Trophoblast cell (in vitro differentiated cells and primary cell): ENCODE measurements at regions not wholly inside any gene's neighbourhood (a gene's known extent, or its start where the extent isn't known, plus 50 kb on each side); places are given as distances from the start of the nearest gene placed in this dataset.

Experiments
- DNase-seq, 2 donors: peaks; one replicate each; pipeline ENCODE4 v3.0.0-alpha.2; 2016
- H2AFZ ChIP-seq: 2 replicates; pipeline ENCODE4 v1.6.1; 2013; ENCODE audit warnings: low read length, moderate library complexity, mild to moderate bottlenecking; ENCODE audit not compliant: insufficient read depth, poor library complexity
- H2AK5ac ChIP-seq: 2 replicates; pipeline ENCODE4 v1.6.1; 2013; ENCODE audit warnings: mild to moderate bottlenecking, low read length
- H2BK120ac ChIP-seq: 2 replicates; pipeline ENCODE4 v1.6.1; 2013; ENCODE audit warnings: low read length, mild to moderate bottlenecking, moderate library complexity; ENCODE audit not compliant: insufficient read depth, poor library complexity
- H2BK12ac ChIP-seq: 2 replicates; pipeline ENCODE4 v1.6.1; 2013; ENCODE audit warnings: mild to moderate bottlenecking, low read length, moderate library complexity
- H2BK5ac ChIP-seq: 2 replicates; pipeline ENCODE4 v1.6.1; 2013; ENCODE audit warnings: low read length, low read depth, moderate library complexity, mild to moderate bottlenecking; ENCODE audit not compliant: poor library complexity
- H3K14ac ChIP-seq: 2 replicates; pipeline ENCODE4 v1.6.1; 2013; ENCODE audit warnings: mild to moderate bottlenecking, low read length
- H3K18ac ChIP-seq: 2 replicates; pipeline ENCODE4 v1.6.1; 2013; ENCODE audit warnings: mild to moderate bottlenecking, low read length
- H3K23ac ChIP-seq: 2 replicates; pipeline ENCODE4 v1.6.1; 2013; ENCODE audit warnings: low read length
- H3K27ac ChIP-seq: 2 replicates; pipeline ENCODE4 v1.5.1; 2013; ENCODE audit warnings: low read depth, mild to moderate bottlenecking, inconsistent platforms, low read length, moderate library complexity
- H3K27me3 ChIP-seq: 2 replicates; pipeline ENCODE4 v1.6.1; 2013; ENCODE audit warnings: inconsistent platforms, mild to moderate bottlenecking, low read length, moderate library complexity; ENCODE audit not compliant: insufficient read depth
- H3K36me3 ChIP-seq, 2 experiments: 1 replicate in 1 of 2; 2 replicates in 1 of 2; pipeline ENCODE4 v1.6.1; 2013; ENCODE audit warnings: low read length in 2 of 2, mild to moderate bottlenecking in 2 of 2, moderate library complexity in 1 of 2; ENCODE audit not compliant: insufficient read depth in 2 of 2, control insufficient read depth in 1 of 2
- H3K4ac ChIP-seq: 2 replicates; pipeline ENCODE4 v1.6.1; 2013; ENCODE audit warnings: low read depth, mild to moderate bottlenecking, low read length, moderate library complexity
- H3K4me1 ChIP-seq, 2 experiments: 1 replicate in 1 of 2; 2 replicates in 1 of 2; pipeline ENCODE4 v1.6.1; 2013; ENCODE audit warnings: low read length in 2 of 2, mild to moderate bottlenecking in 2 of 2, moderate library complexity in 1 of 2; ENCODE audit not compliant: insufficient read depth in 2 of 2, control insufficient read depth in 1 of 2
- H3K4me2 ChIP-seq: 2 replicates; pipeline ENCODE4 v1.6.1; 2013; ENCODE audit warnings: inconsistent platforms, mild to moderate bottlenecking, low read length, moderate library complexity
- H3K4me3 ChIP-seq: 2 replicates; pipeline ENCODE4 v1.5.1; 2013; ENCODE audit warnings: mild to moderate bottlenecking, low read depth, low read length, inconsistent platforms
- H3K79me1 ChIP-seq: one replicate; pipeline ENCODE4 v1.6.1; 2013; ENCODE audit warnings: low read length
- H3K79me2 ChIP-seq: 2 replicates; pipeline ENCODE4 v1.6.1; 2013; ENCODE audit warnings: low read length, mild to moderate bottlenecking; ENCODE audit not compliant: control insufficient read depth, insufficient read depth, poor library complexity
- H3K9ac ChIP-seq: 2 replicates; pipeline ENCODE4 v1.6.1; 2013; ENCODE audit warnings: mild to moderate bottlenecking, low read length
- H3K9me3 ChIP-seq: 2 replicates; pipeline ENCODE4 v1.6.1; 2013; ENCODE audit warnings: low read depth, mild to moderate bottlenecking, control low read depth, inconsistent platforms, low read length; ENCODE audit not compliant: insufficient read depth
- H4K12ac ChIP-seq: 2 replicates; pipeline ENCODE4 v1.6.1; 2013; ENCODE audit warnings: low read depth, mild to moderate bottlenecking, low read length, moderate library complexity
- H4K8ac ChIP-seq: 2 replicates; pipeline ENCODE4 v1.6.1; 2013; ENCODE audit warnings: low read depth, mild to moderate bottlenecking, low read length, moderate library complexity
- H4K91ac ChIP-seq: one replicate; pipeline ENCODE4 v1.6.1; 2013; ENCODE audit warnings: low read depth, mild to moderate bottlenecking, low read length, moderate library complexity
- WGBS: extraction: QIAGEN DNeasy Blood & Tissue Kit; methylation state at CpG from one replicate; pipeline ENCODE4 v1.1.7; 2013; ENCODE audit warnings: missing lambda C conversion rate; ENCODE audit not compliant: insufficient read length, insufficient coverage; ENCODE audit errors: extremely low coverage; 5-methylcytosine and 5-hydroxymethylcytosine counted together

DNA sequence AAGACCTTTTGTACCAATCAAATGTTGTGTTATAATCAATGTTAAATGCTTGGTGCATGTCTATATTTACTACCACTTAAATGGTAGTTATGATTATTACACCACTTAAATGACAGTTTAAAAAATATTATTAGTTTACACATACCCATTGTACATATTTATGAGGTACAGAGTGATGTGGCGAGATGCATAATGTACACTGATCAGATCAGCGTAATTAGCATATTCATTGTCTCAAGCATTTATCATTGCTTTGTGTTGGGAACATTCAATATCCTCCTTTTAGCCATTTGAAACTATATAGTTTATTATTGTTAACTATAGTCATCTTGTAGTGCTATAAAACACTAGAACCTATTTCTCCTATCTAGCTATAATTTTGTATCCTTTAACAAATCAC lies 434.4 kb upstream of the ACTBL2 start:
- no peak overlapping the region for H3K4ac ChIP-seq
- H4K91ac ChIP-seq, result no peak overlapping the region
- no peak overlapping the region for H3K14ac ChIP-seq
- H3K23ac ChIP-seq, result no peak overlapping the region
- no peak overlapping the region for H2BK5ac ChIP-seq
- H3K4me2 ChIP-seq, result no peak overlapping the region
- no peak overlapping the region for H2AFZ ChIP-seq
- no peaks in the 10 kb centered on the region for H3K27me3 ChIP-seq
- H4K8ac ChIP-seq, result no peak overlapping the region
- no peak overlapping the region for H3K4me3 ChIP-seq
- WGBS, result no CpG with 5 or more reads among the region's 2 CpGs
- no peaks in the 10 kb centered on the region for H3K9me3 ChIP-seq
- no peaks in the 10 kb centered on the region for H3K79me2 ChIP-seq
- H3K36me3 ChIP-seq, result no peaks in the 10 kb centered on the region
- no peak overlapping the region for H2BK12ac ChIP-seq
- H3K4me1 ChIP-seq, result no peaks in the 10 kb centered on the region
- no peak overlapping the region for H3K9ac ChIP-seq
- no peak for DNase-seq
- H4K12ac ChIP-seq, result no peak overlapping the region
- H2BK120ac ChIP-seq, result no peak overlapping the region
- no peak overlapping the region for H3K18ac ChIP-seq
- no peak overlapping the region for H3K27ac ChIP-seq
- H2AK5ac ChIP-seq, result no peak overlapping the region
- H3K79me1 ChIP-seq, result no peaks in the 10 kb centered on the region

DNA sequence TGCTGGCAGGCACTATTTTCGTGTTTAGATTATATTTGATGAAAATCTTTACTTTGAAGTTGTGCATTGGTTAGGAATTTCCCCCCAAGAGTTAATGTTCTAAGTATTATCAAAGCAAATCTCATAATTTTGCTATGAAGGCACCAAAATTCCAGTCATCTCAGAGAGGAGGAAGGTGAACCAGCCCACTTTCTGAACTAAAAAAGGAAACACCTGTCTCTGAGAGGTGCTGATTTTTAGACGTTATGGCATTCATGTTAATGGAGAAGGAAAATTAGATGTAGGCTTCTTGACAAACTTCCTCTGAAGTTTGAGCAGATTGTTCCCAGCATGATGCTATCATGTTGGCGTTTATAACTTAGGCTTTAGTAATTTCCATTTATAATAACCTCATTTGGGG lies 432.9 kb upstream of the ACTBL2 start:
- H3K23ac ChIP-seq, result no peak overlapping the region
- H3K9me3 ChIP-seq, result no peaks in the 10 kb centered on the region
- H2BK12ac ChIP-seq, result no peak overlapping the region
- H3K4ac ChIP-seq, result no peak overlapping the region
- H3K36me3 ChIP-seq, result no peaks in the 10 kb centered on the region
- no peaks in the 10 kb centered on the region for H3K79me1 ChIP-seq
- H3K18ac ChIP-seq, result no peak overlapping the region
- H3K4me2 ChIP-seq, result no peak overlapping the region
- H2AFZ ChIP-seq, result no peak overlapping the region
- no peak overlapping the region for H3K27ac ChIP-seq
- H3K4me1 ChIP-seq, result no peaks in the 10 kb centered on the region
- H2BK120ac ChIP-seq, result no peak overlapping the region
- H3K9ac ChIP-seq, result no peak overlapping the region
- no CpG with 5 or more reads among the region's 3 CpGs for WGBS
- H3K79me2 ChIP-seq, result no peaks in the 10 kb centered on the region
- no peak overlapping the region for H4K8ac ChIP-seq
- H4K91ac ChIP-seq, result no peak overlapping the region
- H2AK5ac ChIP-seq, result no peak overlapping the region
- no peak overlapping the region for H4K12ac ChIP-seq
- DNase-seq, result no peak
- H3K4me3 ChIP-seq, result no peak overlapping the region
- H3K27me3 ChIP-seq, result no peaks in the 10 kb centered on the region
- no peak overlapping the region for H3K14ac ChIP-seq
- H2BK5ac ChIP-seq, result no peak overlapping the region

DNA sequence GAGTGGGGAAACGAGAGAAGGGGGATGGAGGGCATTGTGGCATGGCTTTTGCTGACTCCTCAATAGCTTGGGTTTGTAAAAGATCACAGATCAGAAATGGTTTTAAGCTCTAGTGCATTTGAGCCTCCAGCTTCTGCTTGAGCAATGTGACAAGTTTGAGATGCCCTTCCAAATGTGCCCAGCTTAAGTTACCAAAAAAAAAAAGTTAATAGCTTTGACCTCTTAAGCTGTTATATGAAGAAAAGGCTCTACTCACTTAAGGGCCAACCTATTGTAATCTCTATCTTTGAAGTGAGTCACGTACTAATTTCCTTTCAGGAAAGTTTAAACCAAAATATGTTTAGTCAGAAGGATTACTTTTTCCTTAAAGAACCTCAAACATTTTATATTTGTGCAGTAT lies 428.8 kb upstream of the ACTBL2 start:
- no peak overlapping the region for H3K4me3 ChIP-seq

DNA sequence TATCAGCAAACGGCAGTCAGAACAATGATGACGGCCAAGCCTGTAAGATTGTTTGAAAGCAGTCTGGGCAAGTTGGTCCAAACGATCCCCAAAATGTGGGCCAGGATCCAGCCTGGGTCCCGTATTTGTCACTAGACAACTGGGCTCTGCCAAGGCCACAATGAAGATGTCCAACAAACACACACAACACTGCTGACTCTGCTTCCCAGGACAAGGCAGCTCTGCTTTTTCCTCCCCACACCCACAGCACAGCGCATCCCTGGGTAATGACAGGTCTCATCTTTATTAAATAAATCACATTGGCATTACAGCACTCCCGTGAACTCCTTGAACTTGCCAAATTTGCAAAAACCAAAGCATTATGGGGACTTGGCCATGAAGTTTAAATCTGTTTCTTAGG lies 424.1 kb upstream of the ACTBL2 start:
- H2AFZ ChIP-seq, result no peak overlapping the region
- no peak overlapping the region for H3K23ac ChIP-seq
- no peak overlapping the region for H3K18ac ChIP-seq
- H2BK120ac ChIP-seq, result no peak overlapping the region
- H4K8ac ChIP-seq, result no peak overlapping the region
- H2BK5ac ChIP-seq, result no peak overlapping the region
- no peak overlapping the region for H2BK12ac ChIP-seq
- no CpG with 5 or more reads among the region's 6 CpGs for WGBS
- no peak overlapping the region for H3K14ac ChIP-seq
- H3K79me2 ChIP-seq, result no peaks in the 10 kb centered on the region
- no peak overlapping the region for H3K4ac ChIP-seq
- no peak overlapping the region for H4K91ac ChIP-seq
- H4K12ac ChIP-seq, result no peak overlapping the region
- H3K9me3 ChIP-seq, result peaks cover 2% of the 10 kb centered on the region
- no peak overlapping the region for H3K4me3 ChIP-seq
- no peaks in the 10 kb centered on the region for H3K79me1 ChIP-seq
- H3K27ac ChIP-seq, result no peak overlapping the region
- H3K4me1 ChIP-seq, result no peaks in the 10 kb centered on the region
- no peak overlapping the region for H3K9ac ChIP-seq
- DNase-seq, result no peak
- no peak overlapping the region for H2AK5ac ChIP-seq
- H3K4me2 ChIP-seq, result no peak overlapping the region
- no peaks in the 10 kb centered on the region for H3K36me3 ChIP-seq
- H3K27me3 ChIP-seq, result no peaks in the 10 kb centered on the region

More for the DNA sequence above, 428.8 kb upstream of the ACTBL2 start:
- Histone ChIP-seq H3K23ac (no peak overlapping the region), H3K79me2 (no peaks in the 10 kb centered on the region), H2BK12ac (no peak overlapping the region), H2BK5ac (no peak overlapping the region), H2AK5ac (no peak overlapping the region), H3K14ac (no peak overlapping the region), H4K8ac (no peak overlapping the region), H2AFZ (no peak overlapping the region), H4K12ac (no peak overlapping the region), H3K27ac (no peak overlapping the region), H3K4me2 (no peak overlapping the region), H4K91ac (no peak overlapping the region), H2BK120ac (no peak overlapping the region), H3K18ac (no peak overlapping the region), H3K9ac (no peak overlapping the region), H3K36me3 (no peaks in the 10 kb centered on the region), H3K4ac (no peak overlapping the region), H3K4me1 (no peaks in the 10 kb centered on the region), H3K27me3 (no peaks in the 10 kb centered on the region), H3K9me3 (peaks cover 2% of the 10 kb centered on the region), H3K79me1 (no peaks in the 10 kb centered on the region)
- no CpG with 5 or more reads among the region's 2 CpGs for WGBS
- DNase-seq, result no peak

DNA sequence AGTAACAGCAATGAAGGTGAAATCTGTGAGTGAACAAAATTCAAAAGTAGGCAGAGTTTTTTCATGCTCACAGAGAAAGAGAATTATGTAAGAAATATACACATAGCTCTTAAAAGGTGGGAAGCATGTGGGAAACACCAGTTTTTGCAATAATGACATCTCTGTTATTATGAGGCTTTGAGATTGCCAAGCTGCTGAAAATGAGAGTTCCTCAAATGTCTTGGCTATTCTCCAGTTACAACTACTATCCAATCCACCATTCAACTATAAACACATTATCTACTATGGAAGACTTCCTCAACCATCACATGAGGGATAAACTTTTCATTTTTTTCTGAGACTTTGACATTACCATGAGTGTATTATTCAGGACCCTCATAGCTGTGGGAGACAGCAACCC lies 420.8 kb upstream of the ACTBL2 start:
- H2BK120ac ChIP-seq, result no peak overlapping the region
- no peak overlapping the region for H3K4me2 ChIP-seq
- DNase-seq, result no peak
- H3K36me3 ChIP-seq, result no peaks in the 10 kb centered on the region
- H2BK5ac ChIP-seq, result no peak overlapping the region
- H4K8ac ChIP-seq, result no peak overlapping the region
- no peak overlapping the region for H3K4me3 ChIP-seq
- H3K79me1 ChIP-seq, result no peaks in the 10 kb centered on the region
- H2AFZ ChIP-seq, result no peak overlapping the region
- H4K91ac ChIP-seq, result no peak overlapping the region
- no peak overlapping the region for H4K12ac ChIP-seq
- H3K9ac ChIP-seq, result no peak overlapping the region
- H3K9me3 ChIP-seq, result peaks cover 2% of the 10 kb centered on the region
- H3K79me2 ChIP-seq, result no peaks in the 10 kb centered on the region
- no peak overlapping the region for H3K18ac ChIP-seq
- H3K14ac ChIP-seq, result no peak overlapping the region
- no peak overlapping the region for H2AK5ac ChIP-seq
- H3K27me3 ChIP-seq, result no peaks in the 10 kb centered on the region
- H3K4me1 ChIP-seq, result no peaks in the 10 kb centered on the region
- H3K4ac ChIP-seq, result no peak overlapping the region
- H3K27ac ChIP-seq, result no peak overlapping the region
- H2BK12ac ChIP-seq, result no peak overlapping the region
- no peak overlapping the region for H3K23ac ChIP-seq
